HG03196 (cell line): ENCODE measurements at regions not wholly inside any gene's neighbourhood (a gene's known extent, or its start where the extent isn't known, plus 50 kb on each side); places are given as distances from the start of the nearest gene placed in this dataset.

ENCODE experiments used
- ATAC-seq: cut with Tn5 transposase; IDR thresholded peaks from one replicate; pipeline ENCODE4 v1.9.1; 2021; ENCODE audit not compliant: unreplicated experiment

GRCh38 chr22:49237279-49237678, 590.4 kb downstream of the BRD1 start:
- no peak for ATAC-seq

GRCh38 chr22:49236541-49237075, 591.1 kb downstream of the BRD1 start:
- ATAC-seq, result no peak

DNA sequence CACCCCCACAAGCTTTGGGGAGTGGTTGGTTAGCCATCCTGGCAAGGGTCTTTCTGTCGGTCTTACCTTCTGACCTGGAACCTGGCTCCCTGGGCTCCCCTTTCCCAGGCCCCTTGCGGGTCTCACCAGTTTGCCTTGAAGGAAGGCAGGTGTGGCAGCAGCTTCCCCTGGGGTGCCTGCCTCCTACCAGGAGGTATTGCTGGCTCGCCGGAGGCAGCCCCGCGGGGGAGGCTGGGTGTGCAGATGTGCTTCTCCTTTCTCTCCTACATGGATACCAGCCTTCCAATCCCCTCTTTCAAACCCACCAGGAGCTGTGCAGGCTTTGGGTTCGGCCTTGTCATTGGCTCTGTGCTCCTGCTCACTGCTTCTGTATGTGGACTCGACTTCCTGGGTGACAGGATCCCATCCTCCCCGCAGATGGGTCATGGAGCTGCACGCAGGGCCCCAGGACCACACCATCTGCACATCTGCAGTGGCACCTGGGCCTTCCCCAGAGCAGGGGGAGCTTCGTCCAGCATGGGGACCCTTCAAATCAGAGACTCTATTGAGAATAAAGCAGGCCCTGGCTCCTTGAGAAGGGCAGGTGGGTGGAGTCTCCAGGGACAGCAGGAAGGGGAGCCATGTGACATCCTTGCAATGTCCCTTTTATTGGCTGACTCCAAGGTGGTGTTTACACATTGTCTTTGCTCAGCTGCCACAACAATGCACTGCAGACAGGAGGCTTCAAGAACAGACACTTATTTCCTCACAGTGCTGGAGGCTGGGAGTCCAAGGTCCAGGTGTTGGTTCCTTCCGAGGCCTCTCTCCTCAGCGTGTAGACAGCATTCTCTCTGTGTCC, 592.0 kb downstream of the BRD1 start:
- no peak for ATAC-seq

GRCh38 chr22:49234459-49234858, 593.2 kb downstream of the BRD1 start:
- ATAC-seq, result no peak

DNA sequence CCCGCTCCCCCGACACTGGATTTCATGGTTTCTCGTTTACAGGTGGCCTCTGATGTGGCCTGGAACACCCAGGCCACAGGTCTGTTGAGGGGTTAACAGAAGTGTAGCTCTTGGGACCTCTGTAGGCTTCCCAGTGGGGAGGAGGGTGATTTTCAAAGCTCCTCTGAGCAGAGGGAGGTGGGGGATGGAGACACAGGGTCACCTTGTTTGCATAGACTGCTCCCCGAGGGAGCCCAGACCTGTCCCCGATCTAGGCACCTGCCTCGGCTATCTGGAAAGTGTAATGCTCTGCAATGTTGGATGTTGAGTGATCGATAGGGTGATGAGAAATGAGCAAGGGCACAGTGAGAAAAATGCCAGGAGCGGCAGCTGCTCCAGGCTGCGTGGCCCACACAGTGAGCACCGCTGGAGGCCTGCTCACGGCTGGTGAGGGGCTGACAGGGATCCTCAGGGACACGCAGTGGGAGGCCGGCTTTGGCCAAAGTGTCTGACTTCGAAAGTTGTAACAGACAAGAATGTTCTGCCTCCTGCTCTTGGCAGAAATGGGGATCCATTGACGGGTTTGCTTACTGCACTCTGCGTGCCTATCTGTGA, 594.1 kb downstream of the BRD1 start:
- no peak for ATAC-seq

DNA sequence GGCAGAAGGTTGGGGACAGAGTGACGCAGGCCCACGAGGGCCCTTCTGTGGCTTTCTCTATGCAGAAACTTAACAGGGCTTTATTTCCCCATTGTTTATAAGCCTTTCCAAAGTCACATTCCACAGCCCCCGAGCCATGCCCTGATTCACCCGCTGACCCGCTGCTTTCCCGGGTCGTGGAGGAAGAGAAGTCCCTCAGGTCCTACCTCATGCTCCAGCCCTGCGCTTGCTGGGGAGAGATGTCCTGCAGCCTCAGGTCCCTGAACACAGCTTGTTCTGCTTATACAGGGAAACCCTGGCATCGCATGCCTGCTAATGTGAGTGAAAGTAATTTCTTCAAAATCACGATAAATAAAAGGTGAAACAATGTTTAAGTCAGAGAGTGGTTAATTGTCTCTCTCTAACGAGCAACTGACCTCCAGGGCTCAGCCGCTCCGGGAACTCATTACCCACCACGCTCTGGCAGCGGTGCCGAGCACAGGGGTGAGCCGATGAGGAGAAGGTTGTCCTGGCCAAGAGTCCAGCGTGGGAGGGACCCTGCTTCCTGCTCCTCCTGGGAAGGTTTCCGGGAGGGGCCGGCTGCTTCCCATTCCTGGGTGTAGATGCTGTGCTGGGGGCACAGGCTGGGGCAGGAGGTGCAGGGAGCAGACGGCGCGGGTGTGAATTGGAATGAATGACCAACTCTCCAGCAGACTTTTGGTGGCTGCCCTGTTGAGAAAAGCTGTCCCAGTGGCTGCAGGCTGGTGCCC, 595.2 kb downstream of the BRD1 start:
- ATAC-seq, result no peak

DNA sequence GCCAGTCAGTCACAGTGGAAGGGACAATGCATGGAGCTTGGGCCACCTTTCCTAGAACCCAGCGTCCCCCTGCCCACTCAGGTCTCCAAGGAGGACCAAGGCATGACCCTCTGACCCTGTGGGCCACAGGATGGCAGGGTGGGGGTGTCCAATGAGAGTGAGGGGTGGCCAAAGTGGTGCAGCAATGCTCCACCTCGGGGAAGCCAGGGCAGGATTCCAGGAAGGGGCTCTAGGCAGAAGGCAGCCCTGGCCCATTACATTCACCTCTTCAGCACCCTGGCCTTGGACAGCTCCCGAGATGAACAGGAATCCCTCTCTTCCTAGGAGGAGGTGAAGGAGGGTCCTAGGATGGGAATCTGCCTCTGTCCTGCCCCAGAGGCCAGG, 597.5 kb downstream of the BRD1 start:
- no peak for ATAC-seq

- no peak for ATAC-seq
Observed at GRCh38 chr22:49229483-49230193, 598.0 kb downstream of the BRD1 start.

- ATAC-seq, result no peak
Observed at GRCh38 chr22:49228431-49229037, 599.1 kb downstream of the BRD1 start.

- ATAC-seq, result no peak
Observed at GRCh38 chr22:49227670-49228069, 600.0 kb downstream of the BRD1 start.

DNA sequence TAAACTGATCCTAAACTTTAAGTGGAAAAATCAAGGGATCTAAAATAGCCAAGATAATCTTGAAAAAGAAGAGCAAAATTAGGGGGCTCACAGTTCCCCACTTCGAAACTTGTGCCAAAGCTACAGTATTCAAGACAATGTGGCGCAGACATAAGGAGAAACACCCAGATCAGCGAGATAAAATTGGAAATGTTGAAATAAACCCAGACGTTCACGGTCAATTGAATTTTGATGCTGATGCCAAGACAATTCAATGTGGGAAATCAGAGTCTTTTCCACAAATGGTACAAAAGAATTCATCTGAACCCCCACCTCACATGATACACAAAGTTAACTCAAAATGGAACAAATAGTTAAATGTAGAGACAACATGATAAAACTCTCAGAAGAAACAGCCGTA, 601.6 kb downstream of the BRD1 start:
- ATAC-seq, result no peak

DNA sequence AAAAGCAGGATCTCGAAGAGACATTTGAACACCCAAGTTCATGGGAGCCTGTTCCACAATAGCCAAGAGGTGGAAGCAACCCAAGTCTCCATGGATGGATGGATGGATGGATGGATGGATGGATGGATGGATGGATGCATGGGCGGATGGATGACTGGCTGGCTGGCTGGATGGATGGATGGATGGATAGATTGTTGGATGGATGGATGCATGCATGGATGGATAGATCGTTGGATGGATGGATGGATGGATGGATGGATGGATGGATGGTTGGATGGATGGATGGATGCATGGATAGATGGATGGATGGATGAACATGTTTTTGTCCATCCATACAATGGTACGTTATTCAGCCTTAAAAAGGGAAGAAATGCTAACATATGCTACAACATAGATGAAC, 603.4 kb downstream of the BRD1 start:
- no peak for ATAC-seq

GRCh38 chr22:49218142-49218541, 609.5 kb downstream of the BRD1 start:
- no peak for ATAC-seq

GRCh38 chr22:49216579-49216978, 611.1 kb downstream of the BRD1 start:
- ATAC-seq, result no peak

- ATAC-seq, result no peak
Observed at GRCh38 chr22:49215840-49216239, 611.8 kb downstream of the BRD1 start.

- ATAC-seq, result no peak
Observed at GRCh38 chr22:49214976-49215375, 612.7 kb downstream of the BRD1 start.

- ATAC-seq, result no peak
Observed at GRCh38 chr22:49213731-49214352, 613.8 kb downstream of the BRD1 start.

GRCh38 chr22:49212466-49212865, 615.2 kb downstream of the BRD1 start:
- ATAC-seq, result no peak

GRCh38 chr22:49212002-49212401, 615.7 kb downstream of the BRD1 start:
- no peak for ATAC-seq

DNA sequence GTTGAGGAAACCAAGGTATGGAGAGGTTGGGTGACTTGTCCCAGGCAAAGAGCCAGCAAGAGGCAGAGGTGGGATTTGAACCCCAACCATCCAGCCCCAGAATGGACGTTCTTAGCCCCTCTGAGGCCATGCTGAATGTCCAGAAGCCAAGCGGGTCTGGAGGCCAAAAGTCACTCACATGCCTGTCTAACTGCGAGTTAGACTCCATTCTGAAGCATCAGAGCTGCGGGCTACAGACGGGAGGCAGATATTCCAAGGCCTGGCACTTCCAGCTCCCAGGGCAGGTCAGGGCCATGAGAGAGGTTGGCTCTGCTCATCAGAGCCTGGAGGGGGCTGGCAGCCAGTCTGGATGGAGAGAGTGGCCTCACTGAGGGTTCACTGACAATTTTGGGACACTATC, 616.5 kb downstream of the BRD1 start:
- no peak for ATAC-seq
